DND-41 (cell line): ENCODE measurements at regions not wholly inside any gene's neighbourhood (a gene's known extent, or its start where the extent isn't known, plus 50 kb on each side); places are given as distances from the start of the nearest gene placed in this dataset.

Experiments used
- CTCF ChIP-seq: IDR thresholded peaks from 2 replicates; pipeline ENCODE4 v1.5.1; 2012; ENCODE audit warnings: borderline replicate concordance, low read length, moderate library complexity, mild to moderate bottlenecking; ENCODE audit not compliant: poor library complexity, severe bottlenecking; ENCODE audit errors: extremely low read depth
- EZH2 ChIP-seq: IDR thresholded peaks from 3 replicates; pipeline ENCODE4 v1.6.1; 2012; ENCODE audit warnings: borderline replicate concordance, low read depth, mild to moderate bottlenecking, moderate library complexity, low read length, inconsistent platforms; ENCODE audit not compliant: severe bottlenecking

- no peak for TF ChIP-seq CTCF
- TF ChIP-seq EZH2 = no peak
Measured at GRCh38 chr17:70388326-70388725, 219.0 kb downstream of the KCNJ2 start.
